ENCODE measurements at regions not wholly inside any gene's neighbourhood (a gene's known extent, or its start where the extent isn't known, plus 50 kb on each side); places are given as distances from the start of the nearest gene placed in this dataset.
"Not testable (repeated sequence)": the region's sequence is repeated elsewhere in the genome, so short reads cannot be mapped to it uniquely, and the experiment has no call there.

DNA sequence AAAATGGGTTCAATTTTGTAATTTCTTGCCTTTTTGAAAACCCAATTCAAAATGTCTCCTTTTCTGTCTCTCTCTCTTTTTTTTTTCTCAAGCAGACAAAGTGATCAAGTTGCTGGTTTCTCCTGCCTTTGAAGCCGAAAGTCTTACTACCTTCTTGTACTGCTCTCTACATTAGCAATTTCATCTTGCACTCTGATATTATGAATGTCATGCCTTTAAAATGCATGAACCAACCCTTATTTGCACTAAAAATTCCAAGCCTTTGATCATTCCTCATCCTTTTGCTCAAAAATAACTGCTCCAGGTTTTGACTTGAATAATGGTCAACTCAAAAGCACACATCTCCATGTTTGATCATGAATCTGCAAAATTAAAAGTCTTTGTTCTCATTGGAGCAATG, 125.2 kb downstream of the CETN3 start:
- no peak for DNase-seq

GRCh38 chr5:90279091-90279490, 130.5 kb downstream of the CETN3 start:
- no peak for DNase-seq

DNA sequence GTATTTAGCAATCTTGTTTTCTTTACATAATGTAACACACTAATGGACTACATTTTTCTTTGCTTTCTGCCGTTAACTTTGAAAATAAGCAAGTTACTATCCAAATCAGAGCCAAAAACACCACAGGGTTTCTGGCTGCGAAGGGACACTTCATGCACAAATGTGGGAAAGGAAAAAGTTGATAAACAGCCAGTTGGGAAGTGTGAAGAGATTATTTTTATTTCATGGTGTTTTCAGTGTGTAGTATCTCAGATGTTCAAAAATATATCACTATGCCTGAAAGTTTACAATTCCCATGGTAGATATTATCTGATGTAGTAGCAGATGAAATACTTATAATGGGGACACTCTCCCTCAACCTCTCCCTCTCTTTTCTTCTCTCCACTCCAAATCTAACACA, 135.3 kb downstream of the CETN3 start:
- DNase-seq = no peak

GRCh38 chr5:90267646-90268045, 141.9 kb downstream of the CETN3 start:
- no peak for DNase-seq

DNA sequence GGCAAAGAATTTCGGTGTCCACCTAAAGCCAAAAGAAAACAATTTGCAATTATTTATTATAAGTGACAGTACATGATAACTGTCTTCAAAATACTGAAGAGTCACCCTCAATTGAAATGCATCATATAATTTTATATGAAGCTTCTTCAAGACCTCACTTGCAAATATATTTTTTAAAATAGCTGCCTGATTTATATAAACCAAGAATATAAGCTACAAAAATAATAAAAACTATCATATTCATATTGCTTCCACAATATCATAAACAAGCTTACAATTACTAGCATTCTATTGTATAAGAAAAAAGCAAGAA, 144.1 kb downstream of the CETN3 start:
- no peak for DNase-seq

DNA sequence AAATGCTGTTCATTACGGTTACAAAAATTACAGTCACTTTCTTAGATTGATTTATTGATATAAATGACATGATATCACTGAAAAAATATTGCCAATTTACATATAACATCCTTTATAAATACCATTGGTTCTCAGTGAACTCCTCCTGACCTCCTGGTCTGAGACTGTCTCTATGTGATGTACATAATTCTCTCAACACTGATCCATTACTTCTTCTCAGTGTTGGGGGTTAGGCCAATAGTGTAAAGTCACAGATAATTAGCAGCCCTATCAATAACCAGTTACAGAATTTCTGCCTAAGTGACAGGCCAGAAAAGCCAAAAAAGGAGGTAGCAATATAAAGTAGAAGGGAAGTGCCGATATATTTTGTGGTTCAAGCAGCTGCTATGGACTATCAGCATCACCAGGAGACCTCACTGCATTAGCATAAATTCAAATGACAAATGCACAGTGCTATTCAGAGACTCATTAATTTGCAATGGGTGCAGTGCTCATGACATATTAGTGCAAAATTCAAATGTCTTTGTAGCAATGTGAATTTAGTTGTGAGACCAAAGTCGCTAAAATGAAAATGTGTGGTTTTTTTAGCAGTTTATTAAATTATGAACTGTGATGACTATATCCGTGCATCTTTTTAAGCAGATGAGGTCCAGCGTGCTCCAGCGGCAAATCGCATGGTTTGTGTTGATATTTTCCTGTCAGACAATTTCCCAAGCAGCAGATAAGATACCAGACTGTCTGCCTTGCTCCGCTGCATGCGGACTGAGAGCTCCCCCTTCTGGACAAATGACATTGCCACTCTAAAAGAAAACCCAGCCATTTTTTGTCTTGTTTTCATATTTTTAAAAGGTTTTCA, 144.6 kb downstream of the CETN3 start:
- DNase-seq = peak; percentile 7

GRCh38 chr5:90263102-90263820, 146.3 kb downstream of the CETN3 start:
- DNase-seq = no peak

- DNase-seq = no peak
Measured at GRCh38 chr5:90251447-90251846, 158.1 kb downstream of the CETN3 start.

GRCh38 chr5:90248640-90249039, 160.9 kb downstream of the CETN3 start:
- DNase-seq = no peak

- not testable (repeated sequence) for DNase-seq
Measured at GRCh38 chr5:90243848-90244247, 165.7 kb downstream of the CETN3 start.

- no peak for DNase-seq
Measured at GRCh38 chr5:90233476-90233875, 176.1 kb downstream of the CETN3 start.

DNA sequence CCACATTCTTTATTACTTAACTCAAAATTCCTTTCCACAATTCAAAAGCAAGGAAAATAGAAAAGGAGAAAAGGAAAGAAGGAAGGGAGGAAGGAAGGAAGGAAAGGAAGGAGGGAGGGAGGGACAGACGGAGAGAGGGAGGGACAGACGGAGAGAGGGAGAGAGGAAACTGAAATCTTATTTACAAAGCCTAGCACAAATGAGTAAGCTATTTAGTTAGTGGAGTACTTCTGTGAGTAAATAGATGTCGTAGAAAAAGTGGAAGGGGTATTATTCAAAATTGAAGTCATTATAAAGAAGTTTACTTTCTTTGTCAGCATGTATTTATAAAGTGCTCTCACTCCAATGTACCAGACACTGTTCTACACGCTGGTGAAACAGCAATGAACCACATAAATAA, 177.9 kb downstream of the CETN3 start:
- no peak for DNase-seq

- no peak for DNase-seq
Measured at GRCh38 chr5:90227683-90228082, 181.9 kb downstream of the CETN3 start.

DNA sequence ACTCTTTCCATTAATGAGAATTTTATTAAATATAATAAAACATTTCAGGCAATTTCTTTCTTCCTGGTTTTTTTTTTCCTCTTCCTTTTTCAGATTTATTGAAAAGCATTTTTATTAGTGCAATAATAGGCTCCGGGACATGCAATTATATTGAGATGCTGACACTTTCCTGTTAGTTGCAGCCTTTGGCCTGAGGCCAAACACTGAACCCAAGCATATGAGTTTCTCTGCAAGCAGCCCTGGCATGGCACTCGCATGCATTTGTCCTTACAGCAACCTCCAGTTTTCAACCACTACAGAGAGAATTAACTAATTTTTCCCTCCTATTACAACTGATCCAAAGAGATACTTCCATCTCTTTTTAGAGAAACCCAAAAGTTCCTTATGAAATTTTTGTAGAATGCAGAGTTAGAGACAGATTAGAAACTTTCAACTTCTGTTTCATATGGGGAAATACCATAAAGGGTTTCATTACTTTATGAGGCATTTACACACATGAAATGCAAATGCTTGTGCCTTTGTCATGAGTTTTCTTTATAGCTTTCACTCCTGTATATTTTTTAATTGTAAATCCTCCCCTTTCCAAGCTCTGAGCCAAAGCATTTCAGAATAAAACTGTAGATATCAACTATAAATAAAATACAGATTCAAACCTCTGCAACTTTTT, 183.0 kb downstream of the CETN3 start:
- DNase-seq = no peak

GRCh38 chr5:90224342-90224741, 185.2 kb downstream of the CETN3 start:
- DNase-seq = no peak

- DNase-seq = no peak
Measured at GRCh38 chr5:90223756-90224155, 185.8 kb downstream of the CETN3 start.

- DNase-seq = no peak
Measured at GRCh38 chr5:90221951-90222350, 187.6 kb downstream of the CETN3 start.

DNA sequence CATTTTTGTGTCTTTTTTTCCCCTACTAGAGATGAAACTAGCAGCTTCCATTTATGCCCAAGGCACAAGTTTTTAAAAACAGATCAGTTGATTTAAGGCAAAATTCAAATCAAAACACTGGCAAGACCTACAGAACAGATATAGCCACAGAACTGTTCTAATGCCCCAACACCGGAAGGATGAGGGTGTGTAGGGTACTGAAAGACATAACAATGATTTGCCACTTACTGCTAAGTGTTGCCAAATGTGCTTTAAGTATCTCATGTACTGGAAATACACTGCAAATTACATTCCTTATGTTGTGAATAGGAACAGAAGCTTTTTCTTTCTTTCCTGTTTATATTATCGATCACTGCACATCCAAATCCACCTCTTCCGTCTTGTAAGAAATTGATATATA, 189.0 kb downstream of the CETN3 start:
- DNase-seq = no peak

DNA sequence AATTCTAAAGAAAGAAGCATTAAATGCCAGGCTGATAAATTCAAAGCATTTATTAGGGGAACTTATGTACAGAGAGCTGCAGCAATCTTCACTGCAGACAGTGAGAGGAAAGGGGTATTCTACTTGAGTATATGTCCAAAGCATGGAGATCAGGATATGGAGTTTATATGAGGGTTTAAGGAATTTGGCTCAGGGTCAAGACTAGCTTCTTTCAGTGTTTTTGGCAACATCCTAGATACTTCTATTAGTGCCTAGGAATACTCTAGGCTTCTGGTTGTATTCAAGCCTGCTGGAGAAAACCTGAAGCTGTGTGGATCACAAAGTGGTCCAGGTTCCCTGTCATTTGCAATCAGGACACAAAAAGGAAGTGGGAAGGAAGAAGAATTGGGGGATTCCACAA, 194.6 kb downstream of the CETN3 start:
- DNase-seq = no peak

GRCh38 chr5:90208323-90208722, 201.2 kb downstream of the CETN3 start:
- DNase-seq = not testable (repeated sequence)

- no peak for DNase-seq
Measured at GRCh38 chr5:90201923-90202322, 207.6 kb downstream of the CETN3 start.

- no peak for DNase-seq
Measured at GRCh38 chr5:90193185-90193822, 216.3 kb downstream of the CETN3 start.

DNA sequence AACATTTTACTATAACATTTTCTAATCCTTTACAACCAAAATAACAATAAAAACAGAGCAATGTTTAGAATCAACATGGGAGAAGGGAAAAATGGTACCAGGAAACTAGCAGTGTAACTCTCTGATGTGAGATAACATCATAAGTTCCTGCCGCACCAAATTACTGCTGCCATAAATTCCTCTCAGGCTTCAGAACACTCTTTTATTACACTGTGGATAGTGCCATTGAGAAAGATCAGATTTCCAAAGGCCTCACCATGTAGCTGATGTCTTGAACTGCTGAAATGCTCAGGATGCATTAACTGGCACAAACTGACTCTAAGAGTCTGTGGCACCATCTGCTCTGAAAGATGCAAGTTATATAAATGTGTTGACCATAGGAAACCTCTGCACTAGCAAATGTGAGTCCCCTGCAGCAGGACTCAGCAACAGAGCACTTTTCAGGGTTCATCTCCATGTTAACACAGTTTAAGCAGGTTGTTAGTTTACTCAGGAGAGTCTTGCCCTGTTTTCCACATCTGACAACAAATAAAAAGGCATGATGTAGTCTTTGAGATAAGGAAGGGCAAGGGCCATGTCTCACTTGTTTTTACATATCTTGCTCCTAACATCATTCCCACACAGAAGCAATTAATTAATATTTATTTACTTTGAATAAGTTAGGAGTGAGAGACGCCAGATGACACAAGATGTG, 218.1 kb downstream of the CETN3 start:
- no peak for DNase-seq

Measured in NCI-H2171 (cell line).